CD4-positive, alpha-beta T cell treated with Interferon alpha-2 for 1 hour (primary cell): ENCODE measurements at regions not wholly inside any gene's neighbourhood (a gene's known extent, or its start where the extent isn't known, plus 50 kb on each side); places are given as distances from the start of the nearest gene placed in this dataset.

Source experiments
- DNase-seq, 2 donors: peaks; one replicate each; pipeline ENCODE4 v3.0.0-alpha.2; 2020 to 2022

- no peak for DNase-seq
These were observed 58.5 kb downstream of the PSMG1 start for GRCh38 chr21:39124681-39125251.

- DNase-seq = no peak
These were observed 59.9 kb downstream of the PSMG1 start for GRCh38 chr21:39123375-39123774.

GRCh38 chr21:39121600-39122355, 61.5 kb downstream of the PSMG1 start:
- DNase-seq = no peak

GRCh38 chr21:39120876-39121599, 62.2 kb downstream of the PSMG1 start:
- no peak for DNase-seq

- no peak for DNase-seq
These were observed 63.4 kb downstream of the PSMG1 start for GRCh38 chr21:39119891-39120290.

GRCh38 chr21:39118604-39119215, 64.5 kb downstream of the PSMG1 start:
- DNase-seq = no peak

GRCh38 chr21:39118061-39118460, 65.2 kb downstream of the PSMG1 start:
- no peak for DNase-seq

GRCh38 chr21:39117440-39117970, 65.7 kb downstream of the PSMG1 start:
- no peak for DNase-seq

GRCh38 chr21:39116761-39117439, 66.4 kb downstream of the PSMG1 start:
- no peak for DNase-seq

GRCh38 chr21:39115576-39116235, 67.5 kb downstream of the PSMG1 start:
- no peak for DNase-seq

- no peak for DNase-seq
These were observed 68.2 kb downstream of the PSMG1 start for GRCh38 chr21:39114871-39115575.

- DNase-seq = no peak
These were observed 71.2 kb downstream of the PSMG1 start for GRCh38 chr21:39111931-39112550.

GRCh38 chr21:39110431-39110830, 72.8 kb downstream of the PSMG1 start:
- no peak for DNase-seq

- no peak for DNase-seq
These were observed 73.5 kb downstream of the PSMG1 start for GRCh38 chr21:39109596-39110210.

- DNase-seq = no peak
These were observed 74.1 kb downstream of the PSMG1 start for GRCh38 chr21:39109163-39109530.

GRCh38 chr21:39108291-39109162, 74.7 kb downstream of the PSMG1 start:
- no peak for DNase-seq

GRCh38 chr21:39107739-39108138, 75.5 kb downstream of the PSMG1 start:
- DNase-seq = no peak

- DNase-seq = no peak
These were observed 76.3 kb downstream of the PSMG1 start for GRCh38 chr21:39106881-39107462.

- no peak for DNase-seq
These were observed 77.4 kb downstream of the PSMG1 start for GRCh38 chr21:39105836-39106235.
